GM18907 (cell line): ENCODE measurements at regions not wholly inside any gene's neighbourhood (a gene's known extent, or its start where the extent isn't known, plus 50 kb on each side); places are given as distances from the start of the nearest gene placed in this dataset.
"Not testable (repeated sequence)": the region's sequence is repeated elsewhere in the genome, so short reads cannot be mapped to it uniquely, and the experiment has no call there.

Experiments
- ATAC-seq: cut with Tn5 transposase; IDR thresholded peaks from one replicate; pipeline ENCODE4 v1.9.1; 2021; ENCODE audit warnings: mild to moderate bottlenecking, moderate library complexity; ENCODE audit not compliant: unreplicated experiment

GRCh38 chr3:24683090-24683489 is 188.4 kb upstream of the THRB start:
- no peak for ATAC-seq

- no peak for ATAC-seq
Observed at GRCh38 chr3:24683633-24684384, 189.2 kb upstream of the THRB start.

DNA sequence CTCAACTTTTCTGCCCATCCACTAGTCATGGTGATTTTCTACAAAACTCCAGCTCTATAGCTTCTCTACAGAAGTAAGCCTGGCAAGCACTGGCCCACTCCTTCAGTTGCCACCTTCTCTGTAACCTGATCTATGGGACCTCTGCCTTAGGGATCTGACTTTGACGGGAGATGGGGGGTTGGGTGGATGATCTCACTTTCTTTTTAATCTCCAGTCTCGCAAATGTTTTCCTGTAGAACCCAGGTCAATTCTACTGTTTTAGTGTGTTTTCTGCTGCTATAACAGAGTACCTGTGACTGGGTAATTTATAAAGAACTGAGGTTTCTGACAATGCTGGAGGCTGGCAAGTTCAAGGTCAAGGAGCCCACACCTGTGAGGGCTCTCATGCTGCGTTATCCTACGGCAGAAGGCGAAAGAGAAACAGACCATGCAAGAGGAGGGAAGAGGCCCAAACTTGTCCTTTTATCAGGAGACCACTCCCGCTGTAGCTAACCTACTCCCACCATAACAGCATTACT is 189.9 kb upstream of the THRB start:
- ATAC-seq, result no peak

DNA sequence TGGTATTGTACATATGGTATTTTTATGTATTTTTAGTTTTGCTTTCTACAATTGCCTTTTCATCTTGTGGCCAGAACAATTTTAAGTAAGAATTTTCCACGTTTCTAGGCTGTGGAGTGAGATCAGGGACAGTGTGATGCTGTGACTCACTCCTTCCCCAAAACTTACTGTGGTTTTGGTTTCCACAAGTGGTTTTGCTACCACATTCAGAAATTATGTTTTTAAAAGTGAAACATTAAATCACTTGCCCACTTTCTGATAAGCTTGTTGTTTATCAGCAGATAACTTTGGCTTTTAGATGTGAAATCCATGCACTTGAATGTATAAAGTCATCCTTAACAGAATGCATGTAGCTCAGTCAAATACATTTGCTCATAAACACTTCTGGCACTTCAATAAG is 192.2 kb upstream of the THRB start:
- peak; percentile 52 for ATAC-seq

GRCh38 chr3:24687671-24688070 is 193.0 kb upstream of the THRB start:
- ATAC-seq, result no peak

- ATAC-seq, result no peak
Observed at GRCh38 chr3:24688446-24689148, 193.9 kb upstream of the THRB start.

GRCh38 chr3:24689353-24689752 is 194.7 kb upstream of the THRB start:
- no peak for ATAC-seq

DNA sequence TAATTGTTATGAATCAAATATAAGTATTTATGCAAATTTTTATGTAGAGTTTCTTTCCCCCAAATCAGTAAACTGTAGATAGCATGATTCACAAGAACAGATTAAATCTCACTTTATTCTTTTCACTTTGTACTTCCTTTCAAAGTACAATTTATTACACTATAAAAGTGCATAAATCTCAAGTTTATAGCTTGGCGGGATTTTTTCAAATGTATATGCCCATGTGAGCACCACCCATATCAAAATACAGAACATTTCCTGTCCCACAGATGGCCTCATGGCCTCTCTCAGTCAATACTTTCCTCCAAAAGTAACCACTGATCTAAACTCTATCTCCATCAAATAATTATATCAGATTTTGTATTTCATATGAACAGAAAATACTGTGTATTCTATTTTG is 196.1 kb upstream of the THRB start:
- no peak for ATAC-seq

DNA sequence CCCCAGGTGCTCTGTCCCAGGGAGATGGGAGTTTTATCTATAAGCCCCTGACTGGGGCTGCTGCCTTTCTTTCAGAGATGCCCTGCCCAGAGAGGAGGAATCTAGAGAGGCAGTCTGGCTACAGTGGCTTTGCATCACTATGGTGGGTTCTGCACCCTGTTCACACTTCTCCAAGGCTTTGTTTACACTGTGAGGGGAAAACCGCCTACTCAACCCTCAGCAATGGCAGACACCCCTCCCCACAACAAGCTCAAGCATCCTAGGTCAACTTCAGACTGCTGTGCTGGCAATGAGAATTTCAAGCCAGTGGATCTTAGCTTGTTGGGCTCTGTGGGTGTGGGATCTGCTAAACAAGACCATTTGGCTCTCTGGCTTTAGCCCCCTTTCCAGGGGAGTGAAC is 204.4 kb upstream of the THRB start:
- not testable (repeated sequence) for ATAC-seq

- no peak for ATAC-seq
Observed at GRCh38 chr3:24704496-24704895, 209.8 kb upstream of the THRB start.

GRCh38 chr3:24707936-24708335 is 213.3 kb upstream of the THRB start:
- ATAC-seq, result no peak

DNA sequence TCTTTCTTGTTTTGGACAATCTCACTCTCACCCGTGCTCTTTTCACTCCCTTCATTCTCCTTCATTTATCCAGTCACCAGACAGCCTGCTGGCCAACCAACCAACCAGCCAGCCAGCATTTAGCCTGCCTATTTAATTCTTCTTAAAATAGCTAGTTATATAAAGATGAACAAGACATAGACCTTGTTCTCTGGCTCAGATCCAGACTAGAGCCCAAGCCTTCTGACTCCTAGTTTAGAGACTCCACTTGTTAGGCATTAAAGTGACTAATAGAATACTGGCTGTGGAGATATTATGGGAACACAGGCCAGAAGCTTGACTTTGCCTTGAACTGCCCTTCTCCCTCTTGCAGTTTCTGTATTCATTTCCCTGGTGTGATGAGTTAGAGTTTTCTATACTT is 215.3 kb upstream of the THRB start:
- no peak for ATAC-seq

GRCh38 chr3:24713516-24713915 is 218.9 kb upstream of the THRB start:
- ATAC-seq, result no peak

DNA sequence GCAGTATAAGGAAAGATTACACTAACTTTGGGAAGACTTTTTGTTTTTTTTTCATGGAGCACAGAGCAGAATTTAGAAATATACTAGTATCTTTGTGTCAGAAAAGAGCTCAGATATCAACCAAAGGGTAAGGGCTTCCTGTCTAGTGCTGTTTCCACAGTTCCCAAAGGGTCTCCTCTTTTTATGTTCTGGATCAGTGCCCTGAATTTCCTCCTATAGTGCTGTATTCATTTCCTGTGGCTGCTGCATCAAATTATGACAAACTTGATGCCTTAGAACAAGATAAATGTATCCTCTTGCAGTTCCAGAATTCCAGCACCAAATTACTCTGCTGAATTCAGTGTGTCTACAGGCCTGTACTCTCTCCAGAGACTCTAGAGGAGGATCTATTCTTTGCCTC is 219.8 kb upstream of the THRB start:
- ATAC-seq, result no peak

- no peak for ATAC-seq
Observed at GRCh38 chr3:24715171-24715792, 220.6 kb upstream of the THRB start.

- ATAC-seq, result no peak
Observed at GRCh38 chr3:24722087-24722486, 227.4 kb upstream of the THRB start.

GRCh38 chr3:24725514-24726255 is 231.0 kb upstream of the THRB start:
- no peak for ATAC-seq

GRCh38 chr3:24726423-24726822 is 231.8 kb upstream of the THRB start:
- no peak for ATAC-seq

DNA sequence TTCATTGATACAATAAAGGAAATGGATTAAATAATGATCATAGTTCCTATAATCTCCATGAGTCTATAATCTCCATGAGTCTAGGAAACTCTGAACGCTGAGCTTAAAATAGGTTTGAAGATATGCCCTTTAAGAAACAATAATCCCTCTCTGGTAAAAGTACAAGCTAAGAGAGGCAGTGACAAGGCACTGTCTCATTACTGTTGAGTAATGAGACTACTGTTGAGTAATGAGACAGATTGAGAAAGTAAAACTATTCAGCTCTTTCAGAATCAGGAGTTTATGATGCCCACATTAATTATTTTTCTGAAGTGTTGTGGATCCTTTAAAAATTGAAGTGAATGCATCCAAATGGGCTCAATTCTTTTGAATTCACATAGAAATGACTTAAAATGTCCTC is 235.5 kb upstream of the THRB start:
- no peak for ATAC-seq

GRCh38 chr3:24734019-24734418 is 239.4 kb upstream of the THRB start:
- ATAC-seq, result no peak

- ATAC-seq, result no peak
Observed at GRCh38 chr3:24736701-24737100, 242.1 kb upstream of the THRB start.
